Smooth muscle cell (in vitro differentiated cells): ENCODE measurements at regions not wholly inside any gene's neighbourhood (a gene's known extent, or its start where the extent isn't known, plus 50 kb on each side); places are given as distances from the start of the nearest gene placed in this dataset.

Experiments used
- DNase-seq: peaks from one replicate; lab custom pipeline; 2025; ENCODE audit not compliant: unreplicated experiment; lab: John Stamatoyannopoulos, UW
- H2AFZ ChIP-seq: fragments of 200-600 bp; sonication (generic); 2 replicates; pipeline ENCODE4 v1.6.0; 2016; ENCODE audit warnings: antibody characterized with exemption, low read depth, mild to moderate bottlenecking
- H3F3A ChIP-seq: fragments of 200-600 bp; sonication (generic); 2 replicates; pipeline ENCODE4 v1.6.0; 2017; ENCODE audit warnings: antibody characterized with exemption, low read depth
- H3K27ac ChIP-seq: fragments of 200-600 bp; sonication (generic); 2 replicates; pipeline ENCODE4 v1.5.1; 2016; ENCODE audit warnings: low read depth, mild to moderate bottlenecking
- H3K27me3 ChIP-seq: fragments of 200-600 bp; sonication (generic); 2 replicates; pipeline ENCODE4 v1.6.1; 2016; ENCODE audit warnings: low read depth, mild to moderate bottlenecking
- H3K36me3 ChIP-seq: fragments of 200-600 bp; sonication (generic); 2 replicates; pipeline ENCODE4 v1.5.1; 2016; ENCODE audit warnings: low read depth
- H3K4me1 ChIP-seq: fragments of 200-600 bp; sonication (generic); 2 replicates; pipeline ENCODE4 v1.5.1; 2016; ENCODE audit warnings: low read depth
- H3K4me2 ChIP-seq: fragments of 200-600 bp; sonication (generic); 2 replicates; pipeline ENCODE4 v1.6.0; 2016; ENCODE audit warnings: mild to moderate bottlenecking
- H3K4me3 ChIP-seq: fragments of 200-600 bp; sonication (generic); 2 replicates; pipeline ENCODE4 v1.5.1; 2016; ENCODE audit warnings: mild to moderate bottlenecking
- H3K79me2 ChIP-seq: fragments of 200-600 bp; sonication (generic); 2 replicates; pipeline ENCODE4 v1.6.0; 2016; ENCODE audit warnings: low read depth, mild to moderate bottlenecking
- H3K9ac ChIP-seq: fragments of 200-600 bp; sonication (generic); 2 replicates; pipeline ENCODE4 v1.6.0; 2016; ENCODE audit warnings: low read depth
- H3K9me3 ChIP-seq: fragments of 200-600 bp; sonication (generic); replicated peaks from 2 replicates; pipeline ENCODE4 v1.5.1; 2016; ENCODE audit warnings: low read depth
- H4K20me1 ChIP-seq: fragments of 200-600 bp; sonication (generic); 2 replicates; pipeline ENCODE4 v1.6.0; 2016; ENCODE audit warnings: low read depth
- WGBS: methylation state at CpG from one replicate; pipeline ENCODE4 v1.1.7; 2016; ENCODE audit warnings: low lambda C conversion rate; 5-methylcytosine and 5-hydroxymethylcytosine counted together
- TF ChIP-seq, protein P1 (sequence below): fragments of 200-600 bp; sonication (generic); IDR thresholded peaks from 2 replicates; pipeline ENCODE4 v1.5.1; 2017; ENCODE audit warnings: borderline replicate concordance, mild to moderate bottlenecking, antibody characterized with exemption; ENCODE audit not compliant: insufficient read depth, poor library complexity, severe bottlenecking

DNA sequence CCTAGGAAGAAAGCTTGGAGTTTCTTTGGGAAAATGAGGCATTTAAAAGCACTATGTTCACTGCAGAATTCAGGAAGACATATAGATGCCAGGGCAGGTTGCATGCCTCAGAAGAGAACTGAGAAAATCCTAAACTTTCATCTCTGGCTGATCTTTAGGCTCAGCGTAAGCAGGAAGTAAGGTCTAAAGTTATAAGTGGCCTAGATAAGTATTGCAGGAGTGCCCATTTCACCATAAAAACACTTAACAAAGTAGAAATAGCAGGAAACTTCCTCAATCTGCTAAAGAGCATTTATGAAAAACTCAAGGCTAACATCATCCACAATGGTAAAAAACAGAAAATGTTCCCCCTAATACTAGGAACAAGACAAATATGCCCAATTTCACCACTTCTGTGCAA, 320.3 kb downstream of the BMP2 start:
- Histone ChIP-seq H3K9ac (no peak overlapping the region), H3K36me3 (no peaks in the 10 kb centered on the region)

GRCh38 chr20:7090001-7090400, 322.5 kb downstream of the BMP2 start:
- no peak overlapping the region for H3K27ac ChIP-seq

More for the DNA sequence above, 320.3 kb downstream of the BMP2 start:
- no peak overlapping the region for H3K27ac ChIP-seq
- TF ChIP-seq, protein P1, sequence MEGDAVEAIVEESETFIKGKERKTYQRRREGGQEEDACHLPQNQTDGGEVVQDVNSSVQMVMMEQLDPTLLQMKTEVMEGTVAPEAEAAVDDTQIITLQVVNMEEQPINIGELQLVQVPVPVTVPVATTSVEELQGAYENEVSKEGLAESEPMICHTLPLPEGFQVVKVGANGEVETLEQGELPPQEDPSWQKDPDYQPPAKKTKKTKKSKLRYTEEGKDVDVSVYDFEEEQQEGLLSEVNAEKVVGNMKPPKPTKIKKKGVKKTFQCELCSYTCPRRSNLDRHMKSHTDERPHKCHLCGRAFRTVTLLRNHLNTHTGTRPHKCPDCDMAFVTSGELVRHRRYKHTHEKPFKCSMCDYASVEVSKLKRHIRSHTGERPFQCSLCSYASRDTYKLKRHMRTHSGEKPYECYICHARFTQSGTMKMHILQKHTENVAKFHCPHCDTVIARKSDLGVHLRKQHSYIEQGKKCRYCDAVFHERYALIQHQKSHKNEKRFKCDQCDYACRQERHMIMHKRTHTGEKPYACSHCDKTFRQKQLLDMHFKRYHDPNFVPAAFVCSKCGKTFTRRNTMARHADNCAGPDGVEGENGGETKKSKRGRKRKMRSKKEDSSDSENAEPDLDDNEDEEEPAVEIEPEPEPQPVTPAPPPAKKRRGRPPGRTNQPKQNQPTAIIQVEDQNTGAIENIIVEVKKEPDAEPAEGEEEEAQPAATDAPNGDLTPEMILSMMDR = no peak
- no peaks in the 10 kb centered on the region for H3F3A ChIP-seq
- no peak for DNase-seq
- H3K9me3 ChIP-seq = no peaks in the 10 kb centered on the region
- H3K4me2 ChIP-seq = no peak overlapping the region
- no peaks in the 10 kb centered on the region for H3K79me2 ChIP-seq
- no peaks in the 10 kb centered on the region for H3K4me1 ChIP-seq
- WGBS = 86% methylated on average over 1 of the region's 1 CpG
- H2AFZ ChIP-seq = no peak overlapping the region
- H3K27me3 ChIP-seq = peaks cover 12% of the 10 kb centered on the region
- H4K20me1 ChIP-seq = no peaks in the 10 kb centered on the region
- no peak overlapping the region for H3K4me3 ChIP-seq

GRCh38 chr20:7090811-7091210, 323.3 kb downstream of the BMP2 start:
- Histone ChIP-seq H3K4me3 (no peak overlapping the region), H4K20me1 (no peaks in the 10 kb centered on the region), H3K4me2 (no peak overlapping the region), H3K27me3 (peaks cover 12% of the 10 kb centered on the region), H3K9ac (no peak overlapping the region), H3K79me2 (no peaks in the 10 kb centered on the region), H2AFZ (no peak overlapping the region), H3K36me3 (no peaks in the 10 kb centered on the region), H3F3A (no peaks in the 10 kb centered on the region), H3K4me1 (no peaks in the 10 kb centered on the region), H3K27ac (no peak overlapping the region), H3K9me3 (no peaks in the 10 kb centered on the region)
- TF ChIP-seq, protein P1 = no peak
- 62% methylated on average over 4 of the region's 4 CpGs for WGBS
- DNase-seq = no peak

More at GRCh38 chr20:7090001-7090400, 322.5 kb downstream of the BMP2 start:
- DNase-seq = no peak
- Histone ChIP-seq H3K79me2 (no peaks in the 10 kb centered on the region), H3K4me2 (no peak overlapping the region), H3K4me1 (no peaks in the 10 kb centered on the region), H3K9me3 (no peaks in the 10 kb centered on the region), H3K9ac (no peak overlapping the region), H3F3A (no peaks in the 10 kb centered on the region), H3K36me3 (no peaks in the 10 kb centered on the region), H3K4me3 (no peak overlapping the region), H4K20me1 (no peaks in the 10 kb centered on the region), H2AFZ (no peak overlapping the region), H3K27me3 (peaks cover 12% of the 10 kb centered on the region)
- TF ChIP-seq, protein P1 = no peak

DNA sequence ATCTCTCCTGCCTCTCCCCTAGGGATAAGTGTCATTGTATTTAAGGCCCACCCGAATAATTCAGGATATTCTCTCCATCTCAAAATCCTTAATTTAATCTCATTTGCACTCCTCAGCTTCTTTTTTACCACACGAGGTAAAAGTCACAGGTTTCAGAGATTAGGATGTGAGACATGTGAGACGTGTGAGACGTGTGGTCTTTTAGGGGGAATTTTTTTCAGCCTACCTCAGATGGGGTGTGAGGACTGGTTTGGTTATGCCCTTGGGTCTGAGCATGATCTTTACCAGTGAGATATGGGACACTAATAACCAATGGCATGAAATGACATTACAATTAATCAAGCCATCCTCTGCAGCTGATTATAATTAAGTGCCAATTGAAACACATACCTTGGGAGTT, 324.2 kb downstream of the BMP2 start:
- no peak overlapping the region for H3K4me2 ChIP-seq
- peaks cover 7% of the 10 kb centered on the region for H3K27me3 ChIP-seq
- no peak overlapping the region for H3K4me3 ChIP-seq
- no peak overlapping the region for H3K27ac ChIP-seq
- no peaks in the 10 kb centered on the region for H3K36me3 ChIP-seq
- TF ChIP-seq, protein P1 = no peak
- no peaks in the 10 kb centered on the region for H3K79me2 ChIP-seq
- H3K4me1 ChIP-seq = no peaks in the 10 kb centered on the region
- H4K20me1 ChIP-seq = no peaks in the 10 kb centered on the region
- no peak for DNase-seq
- no peak overlapping the region for H3K9ac ChIP-seq
- H3K9me3 ChIP-seq = no peaks in the 10 kb centered on the region
- H2AFZ ChIP-seq = no peak overlapping the region
- 86% methylated on average over 4 of the region's 4 CpGs for WGBS
- H3F3A ChIP-seq = no peaks in the 10 kb centered on the region
